Esophagus mucosa (tissue), 1 donor: ENCODE measurements at regions not wholly inside any gene's neighbourhood (a gene's known extent, or its start where the extent isn't known, plus 50 kb on each side); places are given as distances from the start of the nearest gene placed in this dataset.
A peak's percentile ranks its signal among the peaks of the same experiment; 100 is the strongest.
"Not testable (repeated sequence)": the region's sequence is repeated elsewhere in the genome, so short reads cannot be mapped to it uniquely, and the experiment has no call there.

Experiments
- ATAC-seq: fragments of 200-7000 bp; cut with Tn5 transposase; one replicate; pipeline ENCODE4 v1.9.1; 2020
- donor health status: DM: yes; HTN: yes; CAD: no.

DNA sequence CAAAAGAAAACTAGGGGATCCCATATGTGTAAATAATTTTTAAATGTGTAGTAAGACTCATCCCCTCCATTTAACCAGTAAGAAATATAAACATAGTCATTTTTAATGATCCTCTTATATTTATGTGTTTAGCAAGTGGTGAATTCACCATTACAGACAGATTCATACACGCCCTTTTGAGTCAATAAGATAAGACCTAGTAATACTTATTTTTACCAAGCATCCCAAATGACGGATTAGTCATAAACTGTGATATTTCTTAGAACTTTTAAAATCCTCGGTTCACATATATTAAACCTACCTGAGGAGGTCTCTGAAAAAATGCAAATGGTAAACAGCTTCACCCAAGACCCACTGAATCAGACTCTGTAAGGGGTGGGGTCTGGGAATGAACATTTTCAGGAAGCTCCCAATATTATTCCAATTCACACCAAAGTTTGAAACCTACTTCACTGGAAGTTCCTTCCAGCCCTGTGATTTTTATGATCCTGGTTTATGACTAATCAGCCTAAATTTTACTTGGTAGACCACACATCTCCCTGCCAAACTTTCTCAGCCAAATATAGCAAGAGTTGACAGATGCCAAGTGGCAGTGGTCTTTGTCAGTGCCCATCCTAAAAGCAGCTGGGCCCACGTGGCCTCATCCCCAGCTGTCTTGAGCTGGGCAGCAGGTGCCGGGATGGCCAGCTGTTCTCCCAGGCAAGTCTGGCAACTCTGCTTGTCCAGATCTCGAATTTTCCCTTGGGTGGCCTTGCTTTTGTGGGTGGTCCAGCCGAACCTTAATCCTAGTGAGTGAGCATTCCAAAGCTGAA is 559.0 kb upstream of the RGMB start:
- no peak for ATAC-seq

DNA sequence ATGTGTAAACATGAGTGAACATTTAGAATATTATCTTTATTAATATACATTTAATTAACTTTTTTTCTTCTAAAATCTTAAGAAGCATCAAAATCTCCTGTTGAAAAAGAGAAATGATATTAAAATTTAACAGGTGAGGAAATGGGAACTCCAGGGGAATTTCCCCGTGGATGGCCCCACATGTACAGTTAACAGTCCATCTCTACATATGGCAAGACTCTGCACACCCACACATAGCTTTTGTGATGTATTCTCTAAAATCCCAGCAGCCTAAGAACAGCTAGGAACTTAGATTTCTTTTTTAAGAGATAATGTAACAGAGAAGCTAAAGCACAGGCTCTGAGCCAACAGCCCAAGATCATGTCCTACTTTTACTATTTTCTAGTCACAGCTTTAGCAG is 556.3 kb upstream of the RGMB start:
- ATAC-seq = no peak

DNA sequence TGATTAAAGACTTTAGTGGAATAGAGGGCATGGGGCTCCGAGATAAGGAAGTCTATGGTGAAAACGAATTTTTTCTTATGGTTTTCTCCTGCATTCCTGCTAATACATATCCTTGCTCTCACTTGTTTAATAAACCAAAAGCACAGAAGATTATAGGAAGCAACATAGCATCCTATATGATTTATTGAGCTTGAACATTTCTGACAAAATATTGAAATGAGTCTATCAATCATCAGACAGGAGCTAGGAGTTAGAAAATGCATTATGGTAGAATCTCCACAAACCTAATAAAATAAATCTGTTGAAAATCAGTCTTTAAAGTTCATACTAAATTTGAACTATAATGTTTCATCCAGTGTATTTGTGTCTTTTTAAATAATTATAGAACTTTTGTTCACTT is 554.6 kb upstream of the RGMB start:
- no peak for ATAC-seq

DNA sequence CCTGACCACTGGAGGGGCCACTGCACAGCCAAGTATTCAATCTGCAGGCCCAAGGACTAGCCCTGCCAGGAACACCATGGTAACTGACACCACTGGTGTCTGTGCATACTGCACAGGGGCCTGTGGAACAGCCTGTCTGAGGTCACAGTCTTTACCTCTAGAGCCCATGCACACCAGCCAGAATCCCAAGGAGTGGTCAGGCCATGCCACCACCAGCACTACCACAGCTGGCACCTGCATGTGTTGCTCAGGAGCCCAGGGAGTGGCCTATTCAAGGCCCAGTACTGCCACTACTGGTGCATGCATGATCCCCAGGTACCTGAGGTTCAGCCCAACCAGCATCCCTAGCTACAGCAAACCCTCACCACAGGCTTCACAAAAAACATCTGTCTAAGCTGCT is 546.0 kb upstream of the RGMB start:
- no peak for ATAC-seq

DNA sequence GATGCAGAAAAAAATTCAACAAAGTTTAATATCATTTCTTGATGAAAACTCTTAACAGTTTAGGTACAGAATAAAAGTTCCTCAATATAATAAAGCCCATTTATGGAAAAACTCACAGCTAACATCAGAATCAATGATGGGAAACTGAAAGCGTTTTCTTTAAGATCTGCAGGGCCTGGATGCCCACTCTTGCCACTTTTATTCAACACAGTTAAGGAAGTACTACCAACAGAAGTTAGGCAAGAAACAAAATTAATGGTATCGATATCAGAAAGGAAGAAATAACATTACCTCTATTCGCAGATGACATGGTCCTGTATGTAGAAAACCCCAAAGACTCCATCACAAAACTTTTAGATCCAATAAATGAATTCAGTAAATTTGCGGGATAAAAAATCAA is 542.4 kb upstream of the RGMB start:
- no peak for ATAC-seq

DNA sequence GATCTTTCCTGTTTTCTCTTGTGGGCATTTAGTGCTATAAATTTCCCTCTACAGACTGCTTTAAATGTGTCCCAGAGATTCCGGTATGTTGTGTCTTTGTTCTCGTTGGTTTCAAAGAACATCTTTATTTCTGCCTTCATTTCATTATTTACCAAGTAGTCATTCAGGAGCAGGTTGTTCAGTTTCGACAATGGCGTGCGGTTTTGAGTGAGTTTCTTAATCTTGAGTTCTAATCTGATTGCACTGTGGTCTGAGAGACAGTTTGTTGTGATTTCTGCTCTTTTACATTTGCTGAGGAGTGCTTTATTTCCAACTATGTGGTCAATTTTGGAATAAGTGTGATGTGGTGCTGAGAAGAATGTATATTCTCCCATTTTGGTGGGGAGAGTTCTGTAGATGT is 535.7 kb upstream of the RGMB start:
- ATAC-seq = not testable (repeated sequence)

DNA sequence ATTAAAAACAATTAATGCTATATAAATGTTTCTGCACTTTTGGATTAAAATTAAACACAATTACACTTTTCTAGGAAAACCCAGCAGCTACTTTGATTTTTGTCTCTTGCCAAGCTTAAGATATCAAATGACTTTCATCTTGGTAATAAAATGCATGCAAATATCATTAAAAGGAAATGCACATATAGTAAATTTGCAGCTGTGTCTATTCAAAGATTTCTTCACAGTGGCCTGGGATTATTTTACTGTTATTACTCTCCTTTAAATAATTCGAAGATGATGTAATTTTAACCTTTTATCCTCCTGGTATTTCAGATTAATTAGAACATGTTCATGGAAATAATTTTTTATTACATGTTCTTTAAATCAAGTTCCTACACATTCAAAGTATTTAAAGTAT is 529.5 kb upstream of the RGMB start:
- no peak for ATAC-seq

DNA sequence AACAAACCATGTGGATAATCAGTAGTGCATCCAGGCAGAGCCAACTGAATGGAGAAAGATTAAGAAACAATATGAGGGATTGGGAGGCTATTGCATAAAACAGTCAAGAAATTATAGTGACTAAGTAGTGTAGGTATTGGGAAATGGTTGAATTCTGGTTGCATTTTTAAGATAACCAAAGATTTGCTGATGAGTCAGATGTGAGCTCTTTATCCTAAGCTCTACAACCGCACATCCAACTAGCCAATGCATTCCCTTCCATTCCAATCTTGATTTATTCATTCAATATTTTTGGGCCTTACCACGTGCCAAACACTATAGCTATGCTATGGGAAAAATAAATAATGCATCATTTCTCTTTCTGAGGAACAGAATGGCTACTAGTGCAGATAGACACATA is 524.5 kb upstream of the RGMB start:
- peak; percentile 43 for ATAC-seq

DNA sequence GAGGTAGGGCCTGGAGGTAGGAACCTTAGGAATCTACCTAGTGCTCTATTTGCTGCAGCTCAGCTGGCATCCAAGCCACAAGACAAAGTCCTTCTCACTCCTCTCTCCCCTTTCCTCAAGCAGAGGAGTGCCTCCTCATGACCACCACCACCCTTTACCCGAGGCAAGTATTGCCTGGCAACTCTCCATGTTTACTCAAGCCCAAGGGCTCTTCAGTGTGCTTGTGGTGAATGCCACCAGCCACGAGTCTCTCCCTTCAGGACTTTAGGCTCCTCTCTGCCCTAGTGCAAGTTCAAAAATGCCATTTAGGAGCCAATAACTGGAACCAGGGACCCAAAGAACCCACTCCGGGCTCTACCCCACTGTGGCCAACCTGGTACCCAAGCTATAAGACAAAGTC is 514.5 kb upstream of the RGMB start:
- no peak for ATAC-seq

DNA sequence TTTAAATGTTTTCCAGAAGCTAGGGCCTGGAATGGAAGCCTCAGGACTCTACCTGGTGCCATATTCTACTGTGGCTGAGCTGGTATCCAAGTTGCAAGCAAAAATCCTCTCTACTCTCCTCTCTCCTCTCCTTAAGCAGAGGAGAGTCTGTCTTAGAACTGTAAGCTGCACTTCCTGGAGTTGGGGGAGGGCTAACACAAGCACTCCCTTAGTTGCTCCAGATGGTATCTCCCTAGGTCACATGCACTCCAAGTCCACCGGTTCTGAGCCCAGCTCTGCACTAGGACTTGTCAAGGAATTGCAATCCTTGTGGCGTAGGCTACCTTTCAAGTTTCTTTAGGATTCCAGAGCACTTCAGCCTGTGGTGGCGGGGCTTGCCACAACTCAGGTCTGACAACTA is 513.9 kb upstream of the RGMB start:
- no peak for ATAC-seq

DNA sequence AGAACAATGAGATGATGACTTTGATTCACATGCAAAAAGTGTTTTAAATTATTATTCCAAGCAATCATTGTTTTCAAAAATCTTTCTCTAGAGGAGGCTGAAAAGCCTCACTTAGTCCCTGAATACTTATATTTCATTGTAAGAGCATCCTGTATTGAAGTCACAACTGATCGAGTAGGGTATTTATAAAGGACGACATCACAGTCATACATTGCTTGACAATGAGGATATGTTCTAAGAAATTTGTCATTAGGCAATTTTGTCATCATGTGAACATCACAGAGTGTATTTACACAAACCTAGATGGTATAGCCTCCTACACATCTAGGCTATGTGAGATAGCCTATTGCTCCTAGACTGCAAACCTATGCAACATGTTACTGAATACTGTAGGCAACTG is 510.4 kb upstream of the RGMB start:
- no peak for ATAC-seq

DNA sequence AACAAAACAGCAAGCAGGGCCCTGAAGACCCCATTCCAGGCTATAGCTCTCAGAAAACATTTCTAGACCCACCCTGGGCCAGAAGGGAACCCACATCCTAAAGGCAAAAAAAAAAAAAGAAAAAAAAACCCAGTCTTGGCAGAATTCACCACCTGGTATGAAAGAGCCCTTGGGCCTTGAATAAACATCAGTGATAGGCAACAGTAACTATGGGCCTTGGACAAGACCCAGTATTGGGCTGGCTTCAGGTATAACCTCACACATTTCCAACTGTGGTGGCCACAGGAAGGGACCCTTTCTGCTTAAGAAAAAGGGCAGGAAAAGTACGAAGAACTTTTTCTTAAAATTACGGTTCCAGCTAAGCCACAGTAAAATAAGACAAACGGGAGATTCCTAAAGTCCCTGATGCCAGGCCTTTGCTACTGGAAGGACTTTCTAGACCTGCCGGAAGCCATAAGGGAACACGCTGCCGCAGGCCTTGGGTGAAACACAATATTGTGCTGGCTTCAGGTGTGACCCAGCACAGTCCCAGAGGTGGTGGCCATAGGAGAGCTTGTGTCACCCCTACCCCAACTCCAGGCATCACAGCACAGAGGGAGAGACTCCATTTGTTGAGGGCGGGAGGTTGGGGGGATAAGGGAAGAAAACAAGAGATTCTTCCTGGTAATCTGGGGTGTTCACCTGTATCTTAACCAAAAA is 505.2 kb upstream of the RGMB start:
- no peak for ATAC-seq

DNA sequence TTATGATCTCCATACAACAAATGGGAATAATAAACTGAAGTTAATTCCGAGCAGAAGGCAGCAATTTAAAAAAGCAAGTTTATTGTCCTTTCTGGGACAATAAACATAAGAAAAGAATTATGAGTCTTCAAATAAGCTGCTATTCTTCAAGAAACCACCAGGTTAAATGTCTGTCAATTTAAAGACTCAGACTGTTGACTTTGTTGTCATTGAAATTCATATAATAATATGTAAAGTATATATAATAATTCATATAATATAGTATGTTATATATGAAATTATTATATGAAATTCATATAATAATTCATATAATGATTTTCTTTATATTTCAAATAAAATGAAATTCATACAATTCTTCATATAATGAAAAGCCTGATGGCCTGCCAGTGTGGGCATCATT is 497.5 kb upstream of the RGMB start:
- ATAC-seq = no peak

DNA sequence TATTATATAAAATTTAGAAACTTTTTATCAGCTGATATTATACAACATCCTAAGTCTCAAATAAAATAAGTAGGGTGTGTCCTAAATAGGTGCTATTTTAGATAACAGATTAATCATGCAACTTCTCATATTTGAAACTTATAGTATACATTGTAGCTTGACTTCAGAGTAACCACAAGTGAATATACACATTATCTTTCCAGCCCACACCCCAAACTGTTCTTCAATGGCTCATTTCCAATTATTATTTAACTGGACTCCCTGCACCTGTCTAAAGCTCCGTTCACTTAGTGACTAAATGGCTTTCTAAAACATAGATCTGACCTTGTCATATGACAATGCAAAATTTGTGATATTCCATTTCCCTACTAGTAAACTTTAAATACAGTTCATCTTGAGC is 490.9 kb upstream of the RGMB start:
- ATAC-seq = no peak

DNA sequence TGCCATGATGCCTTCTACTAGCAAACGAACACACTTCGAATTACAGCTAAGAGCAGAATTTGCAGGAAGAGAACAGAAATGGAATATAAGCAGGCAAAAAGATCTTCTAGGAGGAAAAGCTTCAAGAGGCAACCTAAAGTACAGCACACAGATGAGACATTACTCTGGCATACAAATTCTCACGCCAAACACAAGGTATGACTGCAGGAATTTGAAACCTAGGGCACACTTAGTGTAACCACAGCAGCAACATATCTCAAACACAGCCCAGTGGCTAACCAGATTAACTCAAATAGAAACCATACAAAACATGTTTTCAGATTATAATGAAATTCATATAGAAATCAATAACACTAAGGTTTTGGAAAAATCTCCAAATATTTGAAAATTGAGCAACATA is 481.0 kb upstream of the RGMB start:
- no peak for ATAC-seq

DNA sequence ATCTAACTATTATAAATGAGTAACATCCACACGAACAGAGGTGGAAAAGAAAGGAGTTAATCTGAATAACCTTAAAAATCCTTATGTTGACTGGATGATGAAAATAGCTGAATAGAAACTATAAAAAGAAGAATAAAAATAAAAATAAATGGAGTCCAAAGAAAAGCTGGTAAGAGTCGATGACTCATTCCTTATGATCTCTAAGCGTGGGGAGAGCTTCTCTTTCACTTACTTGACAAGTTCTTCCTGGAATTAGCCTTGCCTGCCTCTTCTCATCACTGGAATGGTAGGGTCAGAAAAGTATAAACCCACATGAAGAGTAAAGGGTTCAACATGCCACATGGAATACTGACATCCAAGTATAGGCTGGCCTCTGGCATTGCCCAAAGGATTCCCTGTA is 477.0 kb upstream of the RGMB start:
- ATAC-seq = no peak

DNA sequence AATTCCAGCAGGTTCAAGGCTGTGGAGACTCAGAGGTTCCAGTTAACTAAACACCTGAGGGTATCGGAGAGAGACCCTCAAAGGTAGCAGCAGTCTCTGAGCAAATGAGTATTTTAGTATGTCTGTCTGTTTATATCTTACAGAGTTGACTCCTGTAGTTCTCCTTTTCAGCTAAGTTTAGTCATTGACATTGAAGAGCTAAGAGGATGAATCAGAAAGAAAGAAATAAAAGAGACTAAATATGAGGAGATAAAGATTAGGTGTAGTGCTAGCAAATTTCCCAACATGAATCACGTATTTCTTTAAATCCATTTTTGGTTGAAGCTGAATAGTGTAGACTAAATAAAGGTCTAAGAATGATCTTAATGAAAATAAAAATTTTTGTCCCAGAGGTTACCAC is 474.0 kb upstream of the RGMB start:
- ATAC-seq = no peak

DNA sequence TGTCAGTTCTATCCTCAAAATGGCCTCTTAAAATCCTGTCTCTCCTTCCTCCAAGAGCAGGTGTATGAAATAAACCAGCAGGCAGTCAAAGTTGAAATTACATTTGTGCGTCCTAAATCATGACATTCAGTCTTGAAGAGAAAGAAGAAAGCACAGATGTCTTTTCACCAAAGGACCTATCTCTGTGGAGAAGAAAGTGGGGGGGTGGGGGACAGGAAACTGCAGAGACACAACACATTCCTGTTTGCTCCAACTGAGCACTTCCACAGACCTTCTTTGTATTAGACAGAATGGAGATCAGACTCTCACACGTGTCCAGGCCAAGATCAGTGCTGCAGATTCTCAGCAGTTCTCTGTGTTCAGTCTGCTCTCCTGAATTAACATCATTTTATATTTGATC is 471.9 kb upstream of the RGMB start:
- ATAC-seq = no peak

DNA sequence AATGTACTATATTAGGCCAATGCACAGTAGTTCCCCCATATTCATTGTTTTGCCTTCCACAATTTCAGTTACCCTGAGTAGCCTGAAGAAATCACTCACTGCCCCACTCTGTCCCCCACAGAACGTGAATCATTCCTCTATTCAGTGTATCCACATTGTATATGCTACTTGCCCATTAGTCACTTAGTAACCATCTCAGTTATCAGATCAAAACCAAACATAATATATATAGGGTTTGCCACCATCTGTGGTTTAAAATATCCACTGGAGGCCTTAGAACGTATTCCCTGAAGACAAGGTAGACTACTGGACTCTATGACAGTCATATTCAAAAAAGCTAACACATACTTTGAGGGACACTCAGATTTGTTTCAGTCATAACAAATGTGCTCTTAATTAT is 465.7 kb upstream of the RGMB start:
- no peak for ATAC-seq

DNA sequence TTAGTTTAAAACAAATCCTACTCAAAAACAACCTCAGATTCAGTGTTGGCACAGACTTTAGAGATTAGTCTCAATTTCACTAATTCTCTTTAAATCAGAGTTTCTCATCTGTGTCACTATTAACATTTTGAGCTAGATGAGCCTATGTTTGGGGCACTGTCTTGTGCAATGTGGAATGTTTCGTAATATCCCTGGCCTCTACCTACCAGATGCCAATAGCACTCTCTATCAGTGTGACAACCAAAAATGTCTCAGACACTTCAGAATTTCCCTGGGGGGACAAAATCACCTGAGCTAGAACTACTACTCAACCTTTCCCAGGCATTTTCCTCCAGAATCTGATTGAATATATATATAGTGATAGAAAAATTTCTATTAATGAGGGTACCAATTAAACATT is 465.2 kb upstream of the RGMB start:
- ATAC-seq = no peak

DNA sequence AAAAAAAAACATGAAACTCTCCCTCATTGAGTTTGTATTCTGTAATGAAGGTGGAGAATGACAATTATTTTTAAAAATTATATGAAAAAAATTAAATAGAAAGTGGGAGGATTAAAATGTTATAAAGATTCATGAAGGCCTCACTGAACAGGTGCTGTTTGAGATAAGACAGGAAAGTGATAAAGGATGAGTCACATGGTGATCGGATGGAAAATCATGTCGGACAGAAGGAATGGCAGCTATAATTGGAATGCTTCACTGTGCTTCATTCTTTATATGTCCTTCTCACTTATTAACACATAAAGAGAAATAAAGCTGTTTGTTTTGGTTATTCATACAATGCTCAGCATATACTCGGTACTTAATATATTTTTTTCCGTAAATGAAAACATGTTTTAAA is 464.5 kb upstream of the RGMB start:
- ATAC-seq = no peak

DNA sequence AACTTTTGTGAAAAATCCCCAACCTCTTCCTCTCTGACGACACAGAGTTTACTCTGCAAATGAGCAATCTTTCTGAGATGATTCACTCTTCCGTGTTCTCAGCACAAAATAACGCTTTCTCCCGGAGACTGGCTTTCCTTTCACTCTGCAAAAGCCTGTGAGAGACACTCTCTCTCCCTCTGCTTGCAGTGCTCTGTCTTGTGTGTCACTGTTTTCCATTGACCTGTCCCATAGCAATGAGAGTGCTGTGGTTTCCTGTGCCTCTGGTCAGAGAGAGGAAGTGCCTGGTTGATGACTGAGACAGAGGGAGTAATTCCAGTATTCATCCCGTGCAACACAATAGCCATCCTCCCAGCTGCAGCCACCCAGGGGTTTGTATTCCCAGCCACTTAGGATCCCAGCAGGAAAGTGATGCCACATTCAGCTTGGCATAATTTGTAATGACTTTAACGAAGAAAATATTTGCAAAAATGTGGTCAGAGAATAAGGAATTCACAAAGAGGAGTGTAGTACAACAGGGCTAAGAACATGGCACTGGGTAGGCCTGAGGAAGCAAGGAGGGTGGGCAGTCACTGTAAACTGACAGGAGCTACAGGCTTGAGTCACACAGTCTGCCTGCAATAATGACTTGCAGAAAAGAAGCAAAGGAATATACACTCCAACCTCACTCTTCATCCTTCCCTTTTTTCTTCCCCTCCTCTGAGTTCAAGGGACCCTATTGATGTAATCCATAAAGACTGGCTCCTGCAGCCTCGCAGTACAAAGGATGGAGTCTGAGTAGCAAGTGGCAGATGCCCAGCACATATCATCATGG is 463.5 kb upstream of the RGMB start:
- peak; percentile 79 for ATAC-seq

DNA sequence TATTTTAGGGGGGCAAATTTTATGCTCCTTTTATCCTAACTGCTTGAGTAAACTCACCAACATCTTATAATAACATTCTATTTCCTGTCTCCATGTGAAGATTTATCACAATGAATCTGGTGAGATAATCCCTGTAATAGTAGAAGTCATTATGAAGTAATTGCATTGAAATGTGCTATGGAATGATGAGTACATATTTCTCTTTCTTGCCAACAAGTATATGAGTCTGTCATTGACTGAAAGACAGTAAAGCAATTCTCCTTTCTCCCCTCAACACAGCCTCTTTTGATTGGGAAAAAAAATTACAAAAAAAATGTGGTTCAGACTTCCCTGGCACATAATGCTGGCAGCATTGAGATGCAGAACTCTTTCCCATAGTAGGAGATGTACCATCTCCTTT is 459.2 kb upstream of the RGMB start:
- no peak for ATAC-seq

DNA sequence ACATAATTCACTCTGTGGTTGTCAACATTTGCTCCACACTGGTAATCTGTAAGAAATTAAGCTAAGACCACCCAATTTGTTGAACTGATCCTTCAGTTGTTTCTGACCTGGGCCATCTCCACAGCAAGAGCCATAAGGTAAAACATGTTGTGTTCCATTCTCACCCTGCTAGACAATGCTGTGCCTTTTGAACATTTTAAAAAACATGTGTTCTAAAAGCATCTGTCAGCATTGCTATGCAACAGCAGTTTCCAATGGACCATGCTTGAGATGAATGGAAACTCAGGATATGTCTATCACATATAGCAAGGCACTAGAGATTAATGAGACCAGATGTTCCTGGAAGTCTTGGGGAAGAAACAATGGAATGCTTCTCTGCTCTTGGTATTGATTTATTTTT is 455.1 kb upstream of the RGMB start:
- no peak for ATAC-seq
